DOHH2 (cell line): ENCODE measurements at regions not wholly inside any gene's neighbourhood (a gene's known extent, or its start where the extent isn't known, plus 50 kb on each side); places are given as distances from the start of the nearest gene placed in this dataset.

Experiments used
- H3F3A ChIP-seq: fragments of 200-600 bp; sonication (generic), shearing (Covaris generic); 2 replicates; pipeline ENCODE4 v1.6.0; 2016; ENCODE audit warnings: antibody characterized with exemption, mild to moderate bottlenecking; ENCODE audit not compliant: control insufficient read depth, insufficient read depth
- H3K27ac ChIP-seq: fragments of 200-600 bp; sonication (generic); 2 replicates; pipeline ENCODE4 v1.5.1; 2014; ENCODE audit warnings: low read depth, mild to moderate bottlenecking, low read length, moderate library complexity
- H3K27me3 ChIP-seq: fragments of 200-600 bp; sonication (generic); 2 replicates; pipeline ENCODE4 v1.6.1; 2014; ENCODE audit warnings: mild to moderate bottlenecking, low read length, mixed read lengths; ENCODE audit not compliant: control insufficient read depth
- H3K36me3 ChIP-seq: fragments of 200-600 bp; sonication (generic); 2 replicates; pipeline ENCODE4 v1.6.1; 2014; ENCODE audit warnings: mild to moderate bottlenecking, low read length, moderate library complexity, mixed read lengths; ENCODE audit not compliant: control insufficient read depth
- H3K4me1 ChIP-seq: fragments of 200-600 bp; sonication (generic); 2 replicates; pipeline ENCODE4 v1.6.1; 2014; ENCODE audit warnings: mild to moderate bottlenecking, low read length, mixed read lengths; ENCODE audit not compliant: control insufficient read depth
- H3K4me2 ChIP-seq: fragments of 200-600 bp; sonication (generic); 2 replicates; pipeline ENCODE4 v1.6.0; 2014; ENCODE audit warnings: mild to moderate bottlenecking, low read length, moderate library complexity
- H3K4me3 ChIP-seq: fragments of 200-600 bp; sonication (generic); 2 replicates; pipeline ENCODE4 v1.5.1; 2014; ENCODE audit warnings: mild to moderate bottlenecking, low read length, mixed read lengths
- H3K79me2 ChIP-seq: fragments of 200-600 bp; sonication (generic); 2 replicates; pipeline ENCODE4 v1.6.1; 2014; ENCODE audit warnings: mild to moderate bottlenecking, low read length, mixed read lengths; ENCODE audit not compliant: control insufficient read depth
- H3K9me2 ChIP-seq: fragments of 200-600 bp; sonication (generic); replicated peaks from 2 replicates; pipeline ENCODE4 v1.6.1; 2014; ENCODE audit warnings: mild to moderate bottlenecking, low read length, mixed read lengths; ENCODE audit not compliant: control insufficient read depth
- H3K9me3 ChIP-seq: fragments of 200-600 bp; sonication (generic); 2 replicates; pipeline ENCODE4 v1.6.1; 2014; ENCODE audit warnings: antibody characterized with exemption, low read length, mixed read lengths; ENCODE audit not compliant: control insufficient read depth, insufficient read depth
- H4K20me1 ChIP-seq: fragments of 200-600 bp; sonication (generic); 2 replicates; pipeline ENCODE4 v1.6.0; 2014; ENCODE audit warnings: low read depth, mild to moderate bottlenecking, antibody characterized with exemption, low read length, moderate library complexity; ENCODE audit not compliant: control insufficient read depth, insufficient read depth
- EZH2phosphoT487 ChIP-seq: fragments of 200-600 bp; sonication (generic); IDR thresholded peaks from 2 replicates; pipeline ENCODE4 v1.6.1; 2017; ENCODE audit warnings: borderline replicate concordance, mild to moderate bottlenecking, antibody characterized with exemption, low read length, moderate library complexity, mixed read lengths
- TF ChIP-seq, protein P1 (sequence below): fragments of 200-600 bp; sonication (generic); IDR thresholded peaks from one replicate; pipeline ENCODE4 v1.5.1; 2014; ENCODE audit warnings: antibody characterized with exemption, mild to moderate bottlenecking, low read depth, low read length; ENCODE audit not compliant: poor library complexity, severe bottlenecking

GRCh38 chrX:128754130-128754529, 701.9 kb upstream of the ACTRT1 start:
- Histone ChIP-seq H3K36me3 (no peaks in the 10 kb centered on the region), H3K9me2 (no peaks in the 10 kb centered on the region), H3K79me2 (no peaks in the 10 kb centered on the region), H3K27me3 (no peaks in the 10 kb centered on the region), H3F3A (no peaks in the 10 kb centered on the region), H3K27ac (no peak overlapping the region), H3K4me3 (no peak overlapping the region), H4K20me1 (no peaks in the 10 kb centered on the region), H3K4me1 (no peaks in the 10 kb centered on the region), H3K9me3 (no peaks in the 10 kb centered on the region), H3K4me2 (no peak overlapping the region)
- TF ChIP-seq, protein P1, sequence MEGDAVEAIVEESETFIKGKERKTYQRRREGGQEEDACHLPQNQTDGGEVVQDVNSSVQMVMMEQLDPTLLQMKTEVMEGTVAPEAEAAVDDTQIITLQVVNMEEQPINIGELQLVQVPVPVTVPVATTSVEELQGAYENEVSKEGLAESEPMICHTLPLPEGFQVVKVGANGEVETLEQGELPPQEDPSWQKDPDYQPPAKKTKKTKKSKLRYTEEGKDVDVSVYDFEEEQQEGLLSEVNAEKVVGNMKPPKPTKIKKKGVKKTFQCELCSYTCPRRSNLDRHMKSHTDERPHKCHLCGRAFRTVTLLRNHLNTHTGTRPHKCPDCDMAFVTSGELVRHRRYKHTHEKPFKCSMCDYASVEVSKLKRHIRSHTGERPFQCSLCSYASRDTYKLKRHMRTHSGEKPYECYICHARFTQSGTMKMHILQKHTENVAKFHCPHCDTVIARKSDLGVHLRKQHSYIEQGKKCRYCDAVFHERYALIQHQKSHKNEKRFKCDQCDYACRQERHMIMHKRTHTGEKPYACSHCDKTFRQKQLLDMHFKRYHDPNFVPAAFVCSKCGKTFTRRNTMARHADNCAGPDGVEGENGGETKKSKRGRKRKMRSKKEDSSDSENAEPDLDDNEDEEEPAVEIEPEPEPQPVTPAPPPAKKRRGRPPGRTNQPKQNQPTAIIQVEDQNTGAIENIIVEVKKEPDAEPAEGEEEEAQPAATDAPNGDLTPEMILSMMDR = no peak
- no peak for TF ChIP-seq EZH2phosphoT487

DNA sequence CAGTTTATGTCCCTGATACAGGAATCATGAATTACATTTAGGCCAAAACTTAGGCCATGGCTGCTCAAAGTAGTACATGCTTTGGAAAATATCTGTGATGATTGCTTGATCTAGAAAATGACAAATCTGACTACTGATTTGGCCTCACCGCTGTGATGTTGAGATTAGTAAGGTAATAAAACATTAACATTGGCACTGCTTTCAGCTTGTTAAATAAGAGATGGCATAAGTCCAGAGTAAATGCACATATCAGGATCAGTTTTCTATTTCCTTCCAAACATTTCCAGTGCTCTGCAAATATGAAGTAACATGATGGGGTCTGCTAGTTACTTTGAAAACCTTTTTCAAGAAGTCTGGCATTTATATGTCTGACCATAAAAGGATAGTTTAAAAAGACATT, 687.3 kb upstream of the ACTRT1 start:
- H3K9me2 ChIP-seq = no peaks in the 10 kb centered on the region
- H3K27me3 ChIP-seq = no peaks in the 10 kb centered on the region
- no peak for TF ChIP-seq EZH2phosphoT487
- TF ChIP-seq, protein P1 = no peak
- no peaks in the 10 kb centered on the region for H3K79me2 ChIP-seq
- no peak overlapping the region for H3K4me3 ChIP-seq
- no peaks in the 10 kb centered on the region for H3K4me1 ChIP-seq
- H3K27ac ChIP-seq = no peak overlapping the region
- H3K4me2 ChIP-seq = no peak overlapping the region
- no peaks in the 10 kb centered on the region for H4K20me1 ChIP-seq
- no peaks in the 10 kb centered on the region for H3K9me3 ChIP-seq
- no peaks in the 10 kb centered on the region for H3F3A ChIP-seq
- H3K36me3 ChIP-seq = no peaks in the 10 kb centered on the region

DNA sequence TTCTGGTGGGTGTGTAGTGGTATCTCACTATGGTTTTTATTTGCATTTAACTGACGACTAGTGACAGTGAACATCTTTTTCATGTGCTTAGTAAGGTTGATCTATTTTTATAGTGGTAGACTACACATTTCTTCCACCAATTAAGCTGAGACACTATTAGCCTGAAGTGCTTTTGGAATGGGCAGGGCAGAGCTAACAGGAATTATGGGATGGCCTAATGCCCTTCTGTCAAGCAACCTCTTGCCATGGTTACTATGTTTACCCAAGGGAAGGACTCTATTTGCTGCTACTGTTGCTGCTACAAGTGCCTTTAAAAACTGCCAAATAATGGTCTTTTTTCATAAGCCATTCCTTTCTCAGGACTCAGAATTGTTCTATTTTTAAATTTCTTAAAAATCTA, 676.7 kb upstream of the ACTRT1 start:
- Histone ChIP-seq H3K4me2 (no peak overlapping the region), H3K4me3 (no peak overlapping the region), H3K9me3 (no peaks in the 10 kb centered on the region), H3K4me1 (no peaks in the 10 kb centered on the region), H3F3A (no peaks in the 10 kb centered on the region), H3K9me2 (no peaks in the 10 kb centered on the region), H3K27me3 (no peaks in the 10 kb centered on the region), H3K27ac (no peak overlapping the region), H3K36me3 (no peaks in the 10 kb centered on the region), H4K20me1 (no peaks in the 10 kb centered on the region), H3K79me2 (no peaks in the 10 kb centered on the region)
- TF ChIP-seq, protein P1 = no peak
- no peak for TF ChIP-seq EZH2phosphoT487
